Stimulated activated CD8-positive, alpha-beta memory T cell treated with anti-CD3 and anti-CD28 coated beads, Interleukin-7, amount 100 ng/mL, for 24 hours (primary cell): ENCODE measurements at regions not wholly inside any gene's neighbourhood (a gene's known extent, or its start where the extent isn't known, plus 50 kb on each side); places are given as distances from the start of the nearest gene placed in this dataset.

ENCODE experiments used
- DNase-seq: peaks from one replicate; pipeline ENCODE4 v3.0.0-alpha.2; 2020; ENCODE audit warnings: low read depth

DNA sequence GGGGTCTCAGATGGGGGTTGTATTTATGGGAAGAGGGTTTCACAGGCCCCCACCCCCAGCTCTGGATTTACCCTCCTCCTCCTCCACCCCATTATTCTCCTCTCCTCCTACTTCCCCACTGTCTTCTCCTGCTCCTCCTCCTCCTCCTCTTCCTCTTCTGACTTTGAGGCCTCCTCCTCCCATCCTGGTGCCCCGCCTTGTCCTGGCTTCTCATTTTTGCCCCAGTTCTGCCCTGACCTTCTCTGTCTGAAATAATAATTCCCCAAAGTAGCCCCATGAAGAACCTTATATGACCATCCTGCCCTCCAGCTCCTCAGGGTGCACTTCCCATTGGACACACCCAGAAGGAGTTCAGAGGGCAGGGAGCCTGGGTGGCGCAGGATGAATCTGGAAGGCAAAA lies 351.4 kb upstream of the GATB start:
- no peak for DNase-seq

DNA sequence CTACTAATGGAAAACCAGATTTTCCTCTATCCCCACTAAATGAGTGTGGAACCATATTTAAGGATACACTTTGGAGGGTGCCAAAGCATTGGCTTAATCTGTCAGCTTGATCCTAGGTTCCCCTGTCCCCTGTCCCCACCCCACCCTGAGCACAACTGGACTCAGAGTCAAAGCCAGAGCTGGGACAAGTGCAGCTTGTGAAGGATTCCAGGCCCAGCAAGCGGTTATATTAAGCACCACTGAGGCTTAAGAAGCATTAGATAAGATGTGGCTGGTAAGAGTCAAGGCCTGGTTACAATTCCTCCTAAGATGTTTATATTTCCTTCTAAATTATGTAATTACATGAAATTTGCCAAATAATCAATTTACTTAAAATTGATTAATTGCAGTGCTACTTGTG lies 350.0 kb upstream of the GATB start:
- no peak for DNase-seq

DNA sequence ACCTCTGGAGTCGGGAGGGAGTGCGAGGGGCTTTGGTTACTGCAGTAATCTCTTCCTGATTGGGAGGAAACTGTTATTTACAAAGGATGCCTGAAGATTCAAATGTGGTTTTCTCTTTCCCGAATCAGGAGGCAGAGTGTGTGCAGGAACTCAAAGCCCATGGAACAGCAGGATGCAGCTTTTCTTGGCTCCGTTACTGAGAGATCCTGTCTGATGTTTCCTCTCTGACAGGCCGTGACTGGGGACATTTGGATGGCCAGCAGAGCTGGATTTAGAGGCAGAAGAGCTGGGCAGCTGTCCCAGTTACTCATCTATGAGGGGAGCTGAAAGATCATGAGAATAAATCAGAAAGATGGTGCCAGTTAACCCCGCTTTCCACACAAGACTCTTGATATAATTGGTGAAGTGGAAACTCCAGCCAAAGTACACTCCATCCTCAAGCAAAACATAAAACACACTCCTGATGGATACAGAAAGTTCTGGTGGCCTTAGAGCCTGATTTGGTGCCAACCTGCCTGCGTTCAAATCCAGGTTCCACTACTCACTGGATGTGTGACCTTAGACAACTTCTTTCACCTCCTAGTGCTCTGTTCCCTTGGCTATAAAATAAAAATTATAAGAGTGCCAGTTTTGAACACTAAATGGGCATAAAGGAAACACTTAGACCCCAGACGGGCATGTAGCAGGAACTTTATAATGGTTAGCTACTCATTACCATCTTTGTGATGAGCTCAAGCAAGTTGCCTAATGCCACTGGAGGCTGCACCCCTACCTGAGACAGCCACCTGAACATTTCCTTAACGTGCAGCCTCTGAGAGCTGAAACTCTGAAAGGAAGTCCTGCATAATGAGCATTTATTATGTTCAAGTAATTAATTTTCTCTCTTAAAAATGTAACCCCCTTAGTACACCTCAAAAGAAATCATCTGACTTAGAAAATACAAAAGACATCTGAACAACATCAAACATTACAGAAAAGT lies 349.0 kb upstream of the GATB start:
- no peak for DNase-seq

DNA sequence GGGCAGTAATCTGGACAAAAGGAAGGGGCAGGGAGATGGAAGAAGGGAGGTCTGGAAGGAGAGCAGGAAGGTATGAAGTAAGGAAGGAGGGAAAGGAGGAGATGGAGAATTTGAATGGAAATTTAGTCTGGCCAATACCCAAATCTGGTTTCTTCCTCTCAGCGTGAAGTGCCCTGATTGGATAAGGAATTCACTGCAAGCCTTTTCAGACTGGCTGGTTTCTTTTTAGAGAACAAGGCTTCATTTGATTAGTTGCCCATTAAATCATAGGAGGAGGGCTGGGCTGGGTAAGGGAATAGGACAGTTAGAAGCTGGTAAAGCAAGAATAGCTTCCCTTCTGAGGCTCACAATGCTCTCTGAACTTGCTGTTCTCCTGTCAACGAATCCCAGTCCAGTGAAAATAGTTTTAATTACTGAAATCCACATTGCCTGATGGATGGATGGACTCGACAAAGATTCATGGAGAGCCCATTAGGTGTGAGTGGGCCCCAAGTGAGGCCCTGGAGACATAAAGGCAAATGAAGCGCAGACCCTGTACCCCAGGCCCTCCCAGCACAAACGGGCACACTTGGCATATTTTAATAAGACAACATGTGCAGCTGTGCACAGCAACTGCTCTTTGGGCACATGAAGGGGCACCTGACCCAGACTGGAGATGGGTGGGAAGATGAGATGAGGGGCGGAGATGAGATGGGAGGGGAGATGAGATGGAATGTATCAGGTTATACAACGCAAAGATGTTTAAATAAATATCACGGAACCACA lies 347.1 kb upstream of the GATB start:
- DNase-seq = no peak

DNA sequence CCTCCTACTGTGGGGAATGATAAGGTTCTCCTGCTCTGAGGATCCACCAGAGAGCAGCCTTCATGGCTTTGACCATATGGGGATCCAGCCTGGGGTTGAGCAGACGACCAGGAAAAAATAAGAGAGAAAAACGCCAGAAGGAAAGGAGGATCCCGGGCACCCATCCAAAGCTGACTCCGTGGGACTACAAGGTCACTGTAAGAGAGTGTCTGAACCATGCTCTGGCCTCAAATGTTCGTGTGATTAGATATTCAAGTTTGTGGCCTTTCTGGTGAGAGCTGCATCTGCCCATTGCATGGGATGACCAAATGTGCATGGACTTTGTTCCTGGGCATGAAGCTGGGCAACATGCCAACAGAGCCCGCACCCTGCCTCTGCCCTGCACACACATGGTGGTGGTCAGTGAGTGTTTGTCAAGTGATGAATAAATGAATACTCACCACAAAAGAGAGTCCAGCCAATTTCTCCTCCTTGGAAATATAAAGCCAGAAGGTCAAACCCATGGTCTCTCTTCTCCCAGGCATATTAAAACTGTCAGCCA lies 346.0 kb upstream of the GATB start:
- no peak for DNase-seq

DNA sequence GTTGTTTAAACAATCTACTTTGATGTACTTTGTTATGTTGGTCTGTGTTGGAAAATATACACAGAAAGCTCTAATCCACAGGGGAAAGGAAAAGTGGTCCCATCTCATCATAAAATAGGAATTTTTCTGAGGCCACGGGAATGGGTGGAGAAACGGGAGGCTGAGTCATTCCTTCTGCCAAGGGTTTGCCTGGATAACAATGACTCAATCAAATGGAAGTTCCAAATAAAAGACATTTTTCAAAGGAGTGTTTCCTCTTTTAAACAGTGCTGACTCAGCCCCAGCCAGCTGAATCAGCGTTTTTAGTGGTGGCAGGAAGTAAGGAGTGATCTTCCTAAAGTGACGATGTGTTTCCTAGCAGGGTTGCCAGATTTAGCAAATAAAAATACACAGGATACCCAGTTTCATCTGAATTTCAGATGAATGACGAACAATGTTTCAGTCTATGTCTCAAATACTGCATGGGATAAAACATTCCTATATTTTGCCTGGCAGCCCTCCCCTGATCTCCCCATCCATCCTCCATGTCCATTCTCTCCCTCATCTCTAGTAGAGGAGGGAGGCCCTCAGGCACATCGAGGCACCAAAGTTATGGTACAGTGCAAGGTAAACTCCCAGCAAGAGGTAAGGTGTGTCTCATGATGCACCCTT lies 345.4 kb upstream of the GATB start:
- DNase-seq = no peak

DNA sequence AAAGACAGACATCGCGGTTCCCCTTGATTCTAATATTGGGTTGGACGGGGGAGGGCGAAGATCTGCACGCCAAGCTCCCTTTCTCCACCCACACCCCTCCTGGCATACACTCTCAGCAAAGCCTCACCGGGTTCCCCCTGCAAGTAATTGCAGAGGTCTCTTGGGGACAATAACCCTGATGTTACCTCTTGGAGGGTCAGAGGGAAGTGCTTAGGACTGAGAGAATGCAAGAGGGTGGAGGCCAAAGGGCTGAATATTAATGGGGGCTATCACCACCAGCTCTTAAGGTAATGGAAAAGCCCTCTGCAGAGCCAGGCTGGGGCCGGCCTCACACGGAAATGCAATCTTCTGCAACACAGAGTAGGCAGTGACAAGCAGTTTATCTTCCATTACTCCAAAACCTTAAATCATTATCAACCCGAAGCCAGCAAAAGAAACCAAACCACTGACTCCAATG lies 344.1 kb upstream of the GATB start:
- no peak for DNase-seq

DNA sequence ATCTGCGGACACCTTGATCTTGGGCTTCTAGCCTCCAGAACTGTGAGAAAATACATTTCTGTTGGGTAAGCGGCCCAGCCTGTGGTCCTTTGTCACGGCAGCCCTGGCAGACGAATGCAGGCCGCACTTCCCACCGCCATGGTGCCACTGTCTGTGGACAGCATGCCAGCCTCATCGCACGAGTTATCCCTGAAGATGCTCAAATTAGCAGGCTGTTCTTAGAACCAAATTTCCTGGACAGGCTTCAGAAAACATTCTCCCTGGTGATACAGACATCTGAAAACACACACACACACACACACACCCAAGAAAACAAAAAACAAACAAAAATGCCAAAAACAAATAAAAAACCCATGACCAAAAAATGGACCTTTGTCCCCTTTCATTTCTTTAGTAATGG lies 343.5 kb upstream of the GATB start:
- no peak for DNase-seq

DNA sequence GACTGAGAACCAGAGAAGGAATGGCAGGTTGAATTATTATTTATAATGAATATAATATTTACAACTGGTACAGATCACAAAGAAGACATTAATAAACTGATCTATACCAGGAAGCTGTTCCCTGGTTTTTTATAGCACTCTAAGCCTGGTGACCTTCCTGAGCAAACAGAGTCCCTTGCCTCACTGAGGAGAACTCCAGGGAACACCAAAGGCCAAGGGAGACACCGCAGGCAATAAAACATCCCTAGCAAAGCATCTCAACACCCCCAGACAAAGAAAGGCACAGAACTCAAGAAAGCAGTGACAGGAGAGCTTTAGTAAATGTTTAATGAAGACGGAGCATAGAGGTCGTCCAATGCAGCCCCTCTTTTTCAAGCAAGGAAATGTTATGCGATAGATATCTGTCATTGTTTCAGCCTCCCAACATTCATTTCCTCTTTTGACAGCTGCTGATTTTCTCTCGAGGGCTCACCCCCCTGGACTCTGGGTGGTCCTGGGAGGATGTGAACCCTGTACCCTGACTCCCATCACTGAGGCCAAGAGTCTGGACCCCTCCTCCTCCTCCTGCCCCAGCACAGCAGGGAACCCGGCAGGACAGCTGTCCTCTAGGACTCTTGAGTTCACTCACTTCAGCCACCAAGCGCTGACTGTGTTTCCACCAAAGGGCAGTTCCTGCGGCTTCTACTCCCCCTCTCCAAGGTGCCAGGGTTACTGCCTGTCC lies 342.5 kb upstream of the GATB start:
- no peak for DNase-seq

DNA sequence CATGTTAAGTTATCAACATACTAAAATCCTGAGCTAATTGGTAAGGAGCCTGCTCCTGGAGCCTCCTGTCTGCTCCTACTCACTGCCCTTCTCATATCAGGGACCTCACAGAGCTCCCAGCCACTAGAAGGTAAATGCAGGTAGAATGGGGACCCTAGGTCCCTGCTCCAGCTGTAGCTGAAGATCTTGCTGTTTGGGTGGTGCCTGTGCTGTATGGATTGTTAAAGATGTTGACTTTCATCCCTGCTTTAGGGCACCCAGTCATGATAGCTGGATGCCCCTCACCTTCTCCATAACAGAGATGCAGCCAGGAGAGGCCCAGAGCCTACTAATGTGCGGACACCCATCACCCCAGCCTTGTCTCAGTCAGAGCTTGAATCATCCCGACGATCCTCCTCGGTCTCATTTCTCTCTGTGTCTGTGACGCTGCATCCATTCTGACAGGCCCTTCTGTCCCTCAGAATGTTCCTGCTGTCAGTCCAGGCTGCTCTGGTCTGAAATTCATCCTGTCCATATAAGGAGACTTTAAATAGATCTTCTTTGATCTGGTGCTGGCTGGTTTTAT lies 341.7 kb upstream of the GATB start:
- no peak for DNase-seq

DNA sequence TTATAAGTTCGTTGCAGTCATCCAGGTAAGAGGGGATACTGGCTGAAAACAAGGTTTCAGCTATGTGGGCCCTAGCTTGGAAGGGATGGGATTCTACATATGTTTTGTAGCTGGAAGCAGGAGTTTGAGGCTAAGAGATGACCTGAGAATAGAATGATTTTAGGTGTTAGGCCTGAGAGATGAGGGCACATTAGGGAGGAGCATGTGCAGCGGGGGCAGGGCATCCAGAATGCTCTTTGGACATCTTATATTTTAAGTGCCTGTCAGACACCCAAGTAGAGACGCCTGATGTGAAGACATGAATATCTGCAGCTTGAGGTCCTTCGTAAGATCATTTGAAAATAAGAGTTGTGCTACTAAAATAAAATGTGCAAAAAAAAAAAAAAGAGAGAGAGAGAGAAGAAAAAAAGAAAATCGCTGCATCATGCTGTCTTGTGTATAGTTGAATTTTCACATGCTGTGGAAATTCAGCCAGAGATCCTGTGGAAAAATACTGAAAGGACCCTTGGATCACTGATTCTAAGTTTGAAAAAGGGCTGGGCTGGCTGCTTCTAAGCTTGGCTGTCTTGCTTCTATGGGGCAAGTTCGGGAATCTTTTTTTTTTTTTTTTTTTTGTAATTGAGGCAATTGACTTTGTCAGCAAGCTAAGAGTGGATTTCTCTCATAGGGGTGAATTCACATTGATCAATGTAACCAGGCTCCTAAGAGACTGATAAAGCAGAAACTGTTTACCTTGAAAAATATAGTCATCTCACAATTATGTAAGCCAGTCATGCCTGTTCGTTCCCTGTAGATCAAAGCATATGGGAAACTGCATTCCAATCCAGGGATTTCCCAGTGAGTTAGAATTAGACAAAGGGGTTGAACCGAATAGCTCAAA lies 341.0 kb upstream of the GATB start:
- DNase-seq = no peak

DNA sequence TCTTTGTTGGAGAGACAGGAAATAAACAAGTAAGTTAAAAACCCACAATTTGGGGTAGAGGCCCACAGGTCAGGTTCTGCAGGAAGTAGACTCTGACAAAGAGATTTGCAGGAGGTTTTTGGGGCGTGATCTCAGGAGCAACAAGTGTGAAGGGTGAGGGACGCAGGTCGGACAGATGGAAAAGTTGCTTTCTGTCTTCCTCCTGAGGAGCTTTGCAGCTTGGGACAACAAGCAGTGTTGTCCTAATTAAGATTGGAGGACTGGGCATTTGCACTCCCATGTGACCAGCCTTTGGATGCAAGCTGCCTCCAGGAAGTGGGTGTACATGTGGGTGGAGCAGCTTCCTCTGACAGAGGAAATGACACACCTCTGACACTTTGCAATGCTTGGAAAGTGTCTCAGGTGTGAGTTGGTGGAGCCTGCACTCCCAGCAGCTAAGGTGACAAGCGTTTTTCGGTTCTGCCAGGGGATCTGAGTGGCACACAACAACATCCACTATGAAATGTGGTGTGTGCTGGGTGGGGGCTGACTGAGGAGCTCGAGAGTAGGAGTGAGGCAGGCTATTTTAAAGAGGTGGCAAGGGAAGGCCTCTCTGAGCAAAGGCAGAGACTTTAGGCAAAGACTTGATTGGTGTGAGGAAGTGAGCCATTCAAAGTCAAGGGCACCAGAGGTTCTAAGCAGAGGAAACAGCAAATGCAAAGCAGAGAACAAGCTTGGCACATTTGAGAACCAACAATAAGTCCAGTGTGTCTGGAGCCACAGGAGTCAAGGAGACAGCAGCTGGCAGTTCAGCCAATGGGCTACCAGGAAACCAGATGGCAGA lies 339.8 kb upstream of the GATB start:
- DNase-seq = peak; percentile 36

DNA sequence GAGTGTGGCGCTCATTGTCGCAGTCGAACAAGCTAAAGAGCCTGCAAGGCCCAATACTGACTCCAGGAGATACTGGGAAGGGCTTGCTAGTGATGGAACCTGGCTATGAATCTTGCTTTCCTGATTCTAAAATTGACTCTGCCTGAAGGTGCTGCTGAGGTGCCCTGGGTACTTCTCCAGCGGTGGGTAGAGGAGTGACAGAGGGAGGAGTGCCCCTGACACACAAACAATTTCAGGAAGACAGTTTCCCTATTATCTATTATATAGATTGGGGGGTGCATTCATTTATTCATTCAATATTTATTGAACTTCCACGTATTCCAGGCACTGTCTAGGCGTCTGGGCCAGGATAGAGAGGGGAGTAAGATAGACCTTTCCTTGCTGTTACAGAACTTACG lies 339.2 kb upstream of the GATB start:
- DNase-seq = no peak

DNA sequence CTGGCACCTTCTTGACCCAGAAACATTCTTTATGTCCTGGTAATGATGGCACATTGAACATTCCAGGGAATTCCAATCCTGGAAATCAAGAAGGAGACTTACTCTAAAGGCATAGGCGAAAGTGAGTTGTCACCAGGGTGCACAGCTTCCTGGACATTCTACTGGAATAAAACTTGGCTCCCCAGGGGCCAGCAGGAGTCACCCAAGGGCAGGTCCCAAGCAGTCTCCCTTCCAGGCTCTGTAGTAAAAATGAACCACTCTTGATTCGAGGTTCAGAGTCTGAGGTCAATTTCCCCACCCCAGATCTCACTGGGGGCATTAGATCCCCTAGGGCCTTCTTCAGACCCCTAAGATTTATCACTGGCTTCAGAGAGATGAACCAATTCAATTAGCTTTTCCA lies 338.7 kb upstream of the GATB start:
- DNase-seq = no peak

DNA sequence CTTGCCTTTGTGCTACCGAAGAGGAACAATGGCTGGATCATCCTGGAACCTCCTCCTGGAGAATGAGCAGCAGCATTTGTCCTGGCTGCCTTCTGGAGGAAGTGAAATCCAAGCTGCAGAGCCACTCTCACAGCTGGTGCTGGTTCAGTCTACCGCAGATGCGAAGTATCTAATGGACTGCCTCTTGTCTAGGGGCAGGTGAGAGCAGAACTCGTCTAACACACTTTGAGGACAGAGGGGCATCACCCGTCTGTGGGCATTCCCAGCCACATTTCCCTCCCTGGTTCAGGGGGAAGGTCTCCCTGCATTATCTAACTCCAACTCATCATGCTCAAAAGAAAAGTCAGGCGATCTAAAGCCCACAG lies 338.2 kb upstream of the GATB start:
- no peak for DNase-seq

DNA sequence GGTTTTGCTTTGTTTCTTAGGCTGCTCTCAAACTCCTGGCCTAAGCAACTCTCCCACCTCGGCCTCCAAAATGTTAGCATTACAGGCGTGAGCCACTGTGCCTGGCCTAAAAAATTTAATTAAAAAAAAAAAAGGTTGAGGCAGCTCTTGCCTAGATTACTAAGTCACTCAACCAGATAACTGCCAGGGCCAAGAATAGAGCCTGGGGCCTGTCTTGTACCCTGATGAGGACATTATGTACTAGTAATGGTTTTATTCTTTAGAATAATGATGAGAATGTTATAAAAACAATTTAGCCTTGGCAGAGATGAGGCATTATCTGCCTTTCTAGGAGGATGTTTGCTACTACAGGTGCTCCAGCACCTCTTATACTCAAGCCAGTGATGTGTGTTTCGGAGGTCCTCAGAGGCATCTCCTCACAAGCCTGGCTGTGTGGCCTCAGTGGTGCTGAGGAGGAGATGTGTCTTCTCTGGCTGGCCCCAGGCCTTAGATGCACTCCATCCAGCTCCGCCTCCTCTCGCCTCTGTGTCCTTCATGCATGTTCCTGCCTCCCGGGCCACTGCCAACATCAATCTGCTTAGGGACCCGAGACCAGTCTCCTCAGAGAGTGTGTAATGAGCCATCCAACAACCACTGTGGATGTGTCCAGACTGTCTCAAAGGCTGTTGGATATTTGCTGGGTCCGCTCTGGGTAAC lies 337.7 kb upstream of the GATB start:
- DNase-seq = no peak

DNA sequence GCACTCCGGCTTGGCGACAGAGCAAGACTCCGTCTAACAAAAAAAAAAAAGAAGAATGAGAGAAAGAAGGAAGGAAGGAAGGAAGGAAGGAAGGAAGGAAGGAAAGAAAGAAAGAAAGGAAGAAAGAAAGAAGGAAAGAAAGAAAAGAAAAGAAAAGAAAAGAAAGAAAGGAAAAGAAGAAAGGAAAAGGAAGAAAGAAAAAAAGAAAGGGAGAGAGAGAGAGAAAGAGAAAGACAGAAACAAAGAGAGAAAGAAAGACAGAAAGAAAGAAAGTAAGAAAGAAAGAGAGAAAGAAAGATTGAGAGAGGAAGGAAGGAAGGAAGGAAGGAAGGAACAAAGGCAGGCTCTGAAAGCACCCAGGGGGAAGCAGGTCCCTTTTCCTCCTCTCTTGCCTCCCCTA lies 336.6 kb upstream of the GATB start:
- DNase-seq = no peak

DNA sequence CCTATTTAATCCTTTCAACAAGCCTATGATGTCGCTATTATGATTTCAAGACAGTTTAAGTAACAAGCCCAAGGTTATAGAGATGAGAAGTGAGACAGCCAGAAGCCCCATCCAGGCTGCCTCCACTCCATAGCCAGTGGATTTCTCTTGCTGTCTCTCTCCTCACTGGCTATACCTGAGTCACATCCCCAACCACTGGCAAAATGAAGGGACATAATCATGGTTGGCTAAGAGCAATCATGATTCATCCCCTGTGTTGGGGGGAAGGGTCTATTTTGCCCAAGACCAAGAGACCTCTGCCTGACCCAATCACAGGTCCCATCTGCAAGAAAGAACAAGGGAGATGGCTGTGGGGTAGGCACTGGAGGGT lies 334.9 kb upstream of the GATB start:
- no peak for DNase-seq
